SK-N-SH (cell line): ENCODE measurements at regions not wholly inside any gene's neighbourhood (a gene's known extent, or its start where the extent isn't known, plus 50 kb on each side); places are given as distances from the start of the nearest gene placed in this dataset.

Source experiments
- CTCF ChIA-PET: fragments of 300-600, 350-600 bp; formaldehyde crosslinking; extraction: SDS; loops from one replicate; lab custom pipeline; 2021; lab: Yijun Ruan, JAX
- POLR2A ChIA-PET: fragments of 350-600 bp; sonication (Branson Sonifier 250); formaldehyde crosslinking; extraction: SDS; loops from one replicate; lab custom pipeline; 2020; ENCODE audit warnings: antibody characterized with exemption, inconsistent platforms; lab: Yijun Ruan, JAX
- DNase-seq: peaks from one replicate; pipeline ENCODE4 v3.0.0; 2012
- H2AFZ ChIP-seq: fragments of 200-600 bp; sonication (generic); 2 replicates; pipeline ENCODE4 v1.8.1; 2016; ENCODE audit warnings: antibody characterized with exemption, mild to moderate bottlenecking, low read depth
- H3F3A ChIP-seq: fragments of 200-600 bp; sonication (generic); replicated peaks from 2 replicates; pipeline ENCODE3; 2016; ENCODE audit warnings: antibody characterized with exemption, mild to moderate bottlenecking; ENCODE audit not compliant: insufficient read depth
- H3K27ac ChIP-seq, 2 experiments: fragments of 200-500 bp in 1 of 2; fragments of 200-600 bp in 1 of 2; sonication (Bioruptor generic) in 1 of 2; sonication (generic), shearing (Covaris generic) in 1 of 2; 2 replicates each; pipeline versions ENCODE4 v1.5.1 to v1.6.1; 2014 to 2016; ENCODE audit warnings: low read depth in 2 of 2, inconsistent platforms in 1 of 2, low read length in 1 of 2, mild to moderate bottlenecking in 1 of 2, mixed read lengths in 1 of 2
- H3K27me3 ChIP-seq: fragments of 200-600 bp; sonication (generic), shearing (Covaris generic); 2 replicates; pipeline ENCODE4 v1.6.1; 2016; ENCODE audit warnings: mixed run types; ENCODE audit not compliant: insufficient read depth
- H3K36me3 ChIP-seq, 2 experiments: fragments of 200-500 bp in 1 of 2; fragments of 200-600 bp in 1 of 2; sonication (Bioruptor generic) in 1 of 2; sonication (generic) in 1 of 2; replicated peaks in 1 of 2; 2 replicates each; pipeline versions ENCODE3 to v1.5.1; 2014 to 2016; ENCODE audit warnings: low read length in 1 of 2, mild to moderate bottlenecking in 1 of 2; ENCODE audit not compliant: insufficient read depth in 2 of 2, control insufficient read depth in 1 of 2
- H3K4me1 ChIP-seq, 2 experiments: fragments of 200-500 bp in 1 of 2; fragments of 200-600 bp in 1 of 2; sonication (Bioruptor generic) in 1 of 2; sonication (generic), shearing (Covaris generic) in 1 of 2; 2 replicates each; pipeline versions ENCODE4 v1.5.1 to v1.6.1; 2014 to 2016; ENCODE audit warnings: low read depth in 1 of 2, low read length in 1 of 2, mixed run types in 1 of 2; ENCODE audit not compliant: insufficient read depth in 2 of 2, control insufficient read depth in 1 of 2
- H3K4me2 ChIP-seq: fragments of 200-600 bp; sonication (generic), shearing (Covaris generic); 2 replicates; pipeline ENCODE4 v1.6.1; 2017; ENCODE audit warnings: mixed run types
- H3K4me3 ChIP-seq, 2 experiments: fragments of 200-500 bp in 1 of 2; fragments of 200-600 bp in 1 of 2; sonication (Bioruptor generic) in 1 of 2; sonication (generic), shearing (Covaris generic) in 1 of 2; 2 replicates each; pipeline versions ENCODE4 v1.5.1 to v1.8.1; 2014 to 2016; ENCODE audit warnings: low read depth in 2 of 2, inconsistent platforms in 1 of 2, low read length in 1 of 2, mild to moderate bottlenecking in 1 of 2, mixed read lengths in 1 of 2, moderate library complexity in 1 of 2
- H3K79me2 ChIP-seq: fragments of 200-600 bp; sonication (generic); 2 replicates; pipeline ENCODE4 v1.8.1; 2017; ENCODE audit warnings: mild to moderate bottlenecking; ENCODE audit not compliant: insufficient read depth
- H3K9ac ChIP-seq: fragments of 200-600 bp; sonication (generic); 2 replicates; pipeline ENCODE4 v1.6.1; 2017; ENCODE audit warnings: mixed run types
- H3K9me2 ChIP-seq: fragments of 200-600 bp; sonication (generic); 2 replicates; pipeline ENCODE4 v1.6.1; 2017; ENCODE audit warnings: mixed run types
- H3K9me3 ChIP-seq: fragments of 200-600 bp; sonication (generic); 2 replicates; pipeline ENCODE4 v1.6.1; 2017; ENCODE audit warnings: mixed run types, mild to moderate bottlenecking, moderate library complexity
- H4K20me1 ChIP-seq: fragments of 200-600 bp; sonication (generic); 2 replicates; pipeline ENCODE4 v1.6.1; 2017; ENCODE audit warnings: mild to moderate bottlenecking, mixed run types; ENCODE audit not compliant: insufficient read depth
- ELF1 ChIP-seq: IDR thresholded peaks from 2 replicates; pipeline ENCODE4 v1.4.0; 2012
- GATA2 ChIP-seq: sonication (generic); formaldehyde crosslinking; IDR thresholded peaks from 2 replicates; pipeline ENCODE4 v1.5.0; 2020; ENCODE audit warnings: mild to moderate bottlenecking, missing genetic modification reagents
- MEF2A ChIP-seq: IDR thresholded peaks from 2 replicates; pipeline ENCODE4 v1.4.0; 2012; ENCODE audit warnings: low read depth, borderline replicate concordance
- SIN3A ChIP-seq: IDR thresholded peaks from 2 replicates; pipeline ENCODE4 v1.6.1; 2012; ENCODE audit warnings: low read depth, mild to moderate bottlenecking, low read length, moderate library complexity, borderline replicate concordance
- YY1 ChIP-seq: IDR thresholded peaks from 2 replicates; pipeline ENCODE4 v1.4.0; 2012; ENCODE audit warnings: low read depth, mild to moderate bottlenecking
- WGBS: methylation state at CpG from one replicate; pipeline ENCODE4 v1.1.6; 2017; ENCODE audit warnings: low lambda C conversion rate; 5-methylcytosine and 5-hydroxymethylcytosine counted together
- TF ChIP-seq, protein P1 (sequence below): IDR thresholded peaks from 2 replicates; pipeline ENCODE4 v1.4.0; 2012; ENCODE audit warnings: low read depth, borderline replicate concordance
- TF ChIP-seq, protein P2 (sequence below): fragments of 200-600 bp; sonication (generic); IDR thresholded peaks from 2 replicates; pipeline ENCODE4 v1.6.1; 2017; ENCODE audit warnings: antibody characterized with exemption, mild to moderate bottlenecking, moderate library complexity
- TF ChIP-seq, protein P3 (sequence below): IDR thresholded peaks from 2 replicates; pipeline ENCODE4 v1.4.0; 2012; ENCODE audit warnings: low read depth, borderline replicate concordance
- TF ChIP-seq, protein P4 (sequence below): fragments of 150-350 bp; IDR thresholded peaks from 2 replicates; pipeline ENCODE4 v1.6.1; 2016; ENCODE audit warnings: mild to moderate bottlenecking, low read depth, low read length
- TF ChIP-seq, protein P5 (sequence below): fragments of 150-350 bp; IDR thresholded peaks from 2 replicates; pipeline ENCODE4 v1.6.1; 2017; ENCODE audit warnings: antibody characterized with exemption, low read length, low read depth, borderline replicate concordance

DNA sequence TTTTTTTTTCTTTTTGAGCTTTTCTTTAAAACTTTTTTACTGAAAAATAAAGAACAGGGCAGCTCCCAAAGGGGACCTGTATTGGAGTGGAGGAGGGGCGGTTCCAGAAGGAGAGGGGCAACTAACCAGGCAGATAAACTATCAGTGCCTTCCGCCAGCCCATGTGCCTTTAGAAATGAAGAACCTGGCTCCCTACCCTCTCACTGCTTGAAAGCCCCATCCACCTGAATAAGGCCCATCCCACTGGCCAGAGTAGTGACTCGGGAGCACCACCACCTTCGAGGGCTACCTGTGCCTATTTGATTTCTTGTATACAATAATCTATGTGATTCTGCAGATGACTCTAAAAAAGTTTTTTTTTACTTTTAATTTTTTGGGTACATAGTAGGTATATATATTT, 276.7 kb downstream of the PSAT1 start:
- Histone ChIP-seq H3K27ac (no peak overlapping the region), H3K4me1 (peaks cover 3 to 5% of the 10 kb centered on the region in 2 experiments; a peak in 2 of 4 replicates), H3K9me3 (no peaks in the 10 kb centered on the region), H4K20me1 (no peaks in the 10 kb centered on the region), H3K27me3 (no peaks in the 10 kb centered on the region), H3K9me2 (no peaks in the 10 kb centered on the region), H3K9ac (no peak overlapping the region), H3K79me2 (no peaks in the 10 kb centered on the region), H3F3A (no peaks in the 10 kb centered on the region), H3K4me2 (no peak overlapping the region), H3K36me3 (no peaks in the 10 kb centered on the region), H2AFZ (no peak overlapping the region), H3K4me3 (no peak overlapping the region)
- ChIA-PET POLR2A (no interaction called here), CTCF (no interaction called here)
- WGBS: 69% methylated on average over 4 of the region's 4 CpGs
- TF ChIP-seq MEF2A (no peak), ELF1 (no peak), GATA2 (CRISPR knock-in tag) (no peak), SIN3A (no peak), YY1 (no peak)
- TF ChIP-seq, protein P1, sequence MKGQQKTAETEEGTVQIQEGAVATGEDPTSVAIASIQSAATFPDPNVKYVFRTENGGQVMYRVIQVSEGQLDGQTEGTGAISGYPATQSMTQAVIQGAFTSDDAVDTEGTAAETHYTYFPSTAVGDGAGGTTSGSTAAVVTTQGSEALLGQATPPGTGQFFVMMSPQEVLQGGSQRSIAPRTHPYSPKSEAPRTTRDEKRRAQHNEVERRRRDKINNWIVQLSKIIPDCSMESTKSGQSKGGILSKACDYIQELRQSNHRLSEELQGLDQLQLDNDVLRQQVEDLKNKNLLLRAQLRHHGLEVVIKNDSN: no peak
- TF ChIP-seq, protein P2, sequence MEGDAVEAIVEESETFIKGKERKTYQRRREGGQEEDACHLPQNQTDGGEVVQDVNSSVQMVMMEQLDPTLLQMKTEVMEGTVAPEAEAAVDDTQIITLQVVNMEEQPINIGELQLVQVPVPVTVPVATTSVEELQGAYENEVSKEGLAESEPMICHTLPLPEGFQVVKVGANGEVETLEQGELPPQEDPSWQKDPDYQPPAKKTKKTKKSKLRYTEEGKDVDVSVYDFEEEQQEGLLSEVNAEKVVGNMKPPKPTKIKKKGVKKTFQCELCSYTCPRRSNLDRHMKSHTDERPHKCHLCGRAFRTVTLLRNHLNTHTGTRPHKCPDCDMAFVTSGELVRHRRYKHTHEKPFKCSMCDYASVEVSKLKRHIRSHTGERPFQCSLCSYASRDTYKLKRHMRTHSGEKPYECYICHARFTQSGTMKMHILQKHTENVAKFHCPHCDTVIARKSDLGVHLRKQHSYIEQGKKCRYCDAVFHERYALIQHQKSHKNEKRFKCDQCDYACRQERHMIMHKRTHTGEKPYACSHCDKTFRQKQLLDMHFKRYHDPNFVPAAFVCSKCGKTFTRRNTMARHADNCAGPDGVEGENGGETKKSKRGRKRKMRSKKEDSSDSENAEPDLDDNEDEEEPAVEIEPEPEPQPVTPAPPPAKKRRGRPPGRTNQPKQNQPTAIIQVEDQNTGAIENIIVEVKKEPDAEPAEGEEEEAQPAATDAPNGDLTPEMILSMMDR: no peak
- TF ChIP-seq, protein P3, sequence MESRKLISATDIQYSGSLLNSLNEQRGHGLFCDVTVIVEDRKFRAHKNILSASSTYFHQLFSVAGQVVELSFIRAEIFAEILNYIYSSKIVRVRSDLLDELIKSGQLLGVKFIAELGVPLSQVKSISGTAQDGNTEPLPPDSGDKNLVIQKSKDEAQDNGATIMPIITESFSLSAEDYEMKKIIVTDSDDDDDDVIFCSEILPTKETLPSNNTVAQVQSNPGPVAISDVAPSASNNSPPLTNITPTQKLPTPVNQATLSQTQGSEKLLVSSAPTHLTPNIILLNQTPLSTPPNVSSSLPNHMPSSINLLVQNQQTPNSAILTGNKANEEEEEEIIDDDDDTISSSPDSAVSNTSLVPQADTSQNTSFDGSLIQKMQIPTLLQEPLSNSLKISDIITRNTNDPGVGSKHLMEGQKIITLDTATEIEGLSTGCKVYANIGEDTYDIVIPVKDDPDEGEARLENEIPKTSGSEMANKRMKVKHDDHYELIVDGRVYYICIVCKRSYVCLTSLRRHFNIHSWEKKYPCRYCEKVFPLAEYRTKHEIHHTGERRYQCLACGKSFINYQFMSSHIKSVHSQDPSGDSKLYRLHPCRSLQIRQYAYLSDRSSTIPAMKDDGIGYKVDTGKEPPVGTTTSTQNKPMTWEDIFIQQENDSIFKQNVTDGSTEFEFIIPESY: no peak
- TF ChIP-seq, protein P4, sequence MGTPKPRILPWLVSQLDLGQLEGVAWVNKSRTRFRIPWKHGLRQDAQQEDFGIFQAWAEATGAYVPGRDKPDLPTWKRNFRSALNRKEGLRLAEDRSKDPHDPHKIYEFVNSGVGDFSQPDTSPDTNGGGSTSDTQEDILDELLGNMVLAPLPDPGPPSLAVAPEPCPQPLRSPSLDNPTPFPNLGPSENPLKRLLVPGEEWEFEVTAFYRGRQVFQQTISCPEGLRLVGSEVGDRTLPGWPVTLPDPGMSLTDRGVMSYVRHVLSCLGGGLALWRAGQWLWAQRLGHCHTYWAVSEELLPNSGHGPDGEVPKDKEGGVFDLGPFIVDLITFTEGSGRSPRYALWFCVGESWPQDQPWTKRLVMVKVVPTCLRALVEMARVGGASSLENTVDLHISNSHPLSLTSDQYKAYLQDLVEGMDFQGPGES: no peak
- TF ChIP-seq, protein P5, sequence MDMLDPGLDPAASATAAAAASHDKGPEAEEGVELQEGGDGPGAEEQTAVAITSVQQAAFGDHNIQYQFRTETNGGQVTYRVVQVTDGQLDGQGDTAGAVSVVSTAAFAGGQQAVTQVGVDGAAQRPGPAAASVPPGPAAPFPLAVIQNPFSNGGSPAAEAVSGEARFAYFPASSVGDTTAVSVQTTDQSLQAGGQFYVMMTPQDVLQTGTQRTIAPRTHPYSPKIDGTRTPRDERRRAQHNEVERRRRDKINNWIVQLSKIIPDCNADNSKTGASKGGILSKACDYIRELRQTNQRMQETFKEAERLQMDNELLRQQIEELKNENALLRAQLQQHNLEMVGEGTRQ: no peak
- DNase-seq: no peak
